Progenitor cell of endocrine pancreas (in vitro differentiated cells): ENCODE measurements at regions not wholly inside any gene's neighbourhood (a gene's known extent, or its start where the extent isn't known, plus 50 kb on each side); places are given as distances from the start of the nearest gene placed in this dataset.

ENCODE experiments used
- DNase-seq: peaks from one replicate; pipeline ENCODE4 v3.0.0; 2021; ENCODE audit warnings: low spot score; ENCODE audit not compliant: unreplicated experiment
- H3K27ac Mint-ChIP-seq: 2 replicates; pipeline ENCODE4 v1.8.0; 2021; ENCODE audit warnings: mild to moderate bottlenecking, moderate library complexity, mixed read lengths
- H3K27me3 Mint-ChIP-seq: 2 replicates; pipeline ENCODE4 v1.8.0; 2021; ENCODE audit warnings: mixed read lengths
- H3K36me3 Mint-ChIP-seq: 2 replicates; pipeline ENCODE4 v1.8.0; 2022; ENCODE audit warnings: mixed read lengths; ENCODE audit not compliant: insufficient read depth
- H3K4me1 Mint-ChIP-seq: 2 replicates; pipeline ENCODE4 v1.8.0; 2021; ENCODE audit warnings: low read depth, mixed read lengths
- H3K4me3 Mint-ChIP-seq: 2 replicates; pipeline ENCODE4 v1.8.0; 2021; ENCODE audit warnings: low read depth, mild to moderate bottlenecking, moderate library complexity, mixed read lengths
- H3K9me3 Mint-ChIP-seq: 2 replicates; pipeline ENCODE4 v1.8.0; 2021; ENCODE audit warnings: low read depth, mixed read lengths
- CTCF ChIP-seq: fragments of 200-600 bp; sonication (generic); IDR thresholded peaks from one replicate; pipeline ENCODE4 v1.5.0; 2021; ENCODE audit warnings: antibody characterized with exemption, mild to moderate bottlenecking; ENCODE audit not compliant: unreplicated experiment

- H3K4me3 Mint-ChIP-seq: no peak overlapping the region
Measured at GRCh38 chr15:96756656-96757055, 426.2 kb downstream of the NR2F2 start.

GRCh38 chr15:96762566-96762965 lies 432.1 kb downstream of the NR2F2 start:
- no peak overlapping the region for H3K4me3 Mint-ChIP-seq
- DNase-seq: no peak
- H3K9me3 Mint-ChIP-seq: peaks cover 11% of the 10 kb centered on the region
- H3K4me1 Mint-ChIP-seq: no peaks in the 10 kb centered on the region
- TF ChIP-seq CTCF: no peak
- H3K36me3 Mint-ChIP-seq: no peaks in the 10 kb centered on the region
- peaks cover 10% of the 10 kb centered on the region for H3K27me3 Mint-ChIP-seq
- peak overlapping the region; percentile 51 for H3K27ac Mint-ChIP-seq

More at GRCh38 chr15:96756656-96757055, 426.2 kb downstream of the NR2F2 start:
- Mint-ChIP-seq H3K36me3 (no peaks in the 10 kb centered on the region), H3K9me3 (peaks cover 14% of the 10 kb centered on the region), H3K27me3 (peaks cover 2% of the 10 kb centered on the region), H3K27ac (no peak overlapping the region), H3K4me1 (no peaks in the 10 kb centered on the region)
- no peak for DNase-seq
- no peak for TF ChIP-seq CTCF

GRCh38 chr15:96764501-96764900 lies 434.0 kb downstream of the NR2F2 start:
- Mint-ChIP-seq H3K36me3 (no peaks in the 10 kb centered on the region), H3K4me1 (no peaks in the 10 kb centered on the region), H3K9me3 (no peaks in the 10 kb centered on the region), H3K27me3 (peaks cover 25% of the 10 kb centered on the region), H3K4me3 (no peak overlapping the region), H3K27ac (no peak overlapping the region)
- no peak for DNase-seq
- TF ChIP-seq CTCF: no peak

GRCh38 chr15:96764946-96765345 lies 434.4 kb downstream of the NR2F2 start:
- no peak for TF ChIP-seq CTCF
- no peak overlapping the region for H3K27ac Mint-ChIP-seq
- H3K9me3 Mint-ChIP-seq: no peaks in the 10 kb centered on the region
- no peaks in the 10 kb centered on the region for H3K4me1 Mint-ChIP-seq
- H3K27me3 Mint-ChIP-seq: peaks cover 28% of the 10 kb centered on the region
- H3K36me3 Mint-ChIP-seq: no peaks in the 10 kb centered on the region
- no peak overlapping the region for H3K4me3 Mint-ChIP-seq
- no peak for DNase-seq

- no peak overlapping the region for H3K27ac Mint-ChIP-seq
- no peak for DNase-seq
- no peak overlapping the region for H3K4me3 Mint-ChIP-seq
- H3K27me3 Mint-ChIP-seq: peaks cover 36% of the 10 kb centered on the region
- peaks cover 8% of the 10 kb centered on the region for H3K4me1 Mint-ChIP-seq
- TF ChIP-seq CTCF: no peak
- peaks cover 4% of the 10 kb centered on the region for H3K9me3 Mint-ChIP-seq
- H3K36me3 Mint-ChIP-seq: peaks cover 1% of the 10 kb centered on the region
Measured at GRCh38 chr15:96766366-96766765, 435.9 kb downstream of the NR2F2 start.
